GM06990 (cell line): ENCODE measurements at regions not wholly inside any gene's neighbourhood (a gene's known extent, or its start where the extent isn't known, plus 50 kb on each side); places are given as distances from the start of the nearest gene placed in this dataset.

ENCODE experiments used
- DNase-seq: peaks from one replicate; pipeline ENCODE4 v3.0.0-alpha.2; 2011; ENCODE audit not compliant: insufficient read length; ENCODE audit errors: extremely low read depth
- H3K27me3 ChIP-seq: replicated peaks from 2 replicates; pipeline ENCODE4 v1.6.0; 2011; ENCODE audit warnings: low read length; ENCODE audit not compliant: control insufficient read depth, insufficient read depth
- H3K36me3 ChIP-seq: 2 replicates; pipeline ENCODE4 v1.5.1; 2011; ENCODE audit warnings: low read length; ENCODE audit not compliant: control insufficient read depth, insufficient read depth
- H3K4me3 ChIP-seq: replicated peaks from 2 replicates; pipeline ENCODE4 v1.5.1; 2011; ENCODE audit warnings: low read depth, mild to moderate bottlenecking, control low read depth, low read length
- TF ChIP-seq, protein P1 (sequence below): IDR thresholded peaks from 2 replicates; pipeline ENCODE4 v1.5.1; 2011; ENCODE audit warnings: low read length, control low read depth, mild to moderate bottlenecking, inconsistent platforms; ENCODE audit not compliant: insufficient read depth, poor library complexity, severe bottlenecking

DNA sequence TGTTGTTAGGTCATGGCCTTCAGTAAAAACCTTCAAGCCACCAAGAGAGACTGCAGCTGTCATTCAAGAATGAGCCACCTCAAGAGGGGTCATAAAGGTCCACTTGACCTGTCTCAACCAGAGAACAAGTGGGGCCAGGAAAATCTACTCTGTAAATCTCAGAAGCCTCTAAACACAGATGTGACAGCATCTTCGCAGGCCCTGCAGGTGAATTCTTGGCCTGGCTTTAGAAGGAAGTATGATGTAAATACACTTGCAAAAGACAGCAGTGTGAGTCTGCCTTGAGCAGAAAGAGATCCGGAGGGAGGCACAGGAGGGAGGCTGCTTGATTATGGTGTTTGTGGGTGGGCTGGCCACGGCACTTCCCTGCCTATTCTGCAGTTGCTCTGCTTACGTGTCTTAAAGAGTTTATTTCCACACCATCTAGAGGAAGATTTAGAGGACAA lies 1082.9 kb downstream of the UQCRFS1 start:
- TF ChIP-seq, protein P1, sequence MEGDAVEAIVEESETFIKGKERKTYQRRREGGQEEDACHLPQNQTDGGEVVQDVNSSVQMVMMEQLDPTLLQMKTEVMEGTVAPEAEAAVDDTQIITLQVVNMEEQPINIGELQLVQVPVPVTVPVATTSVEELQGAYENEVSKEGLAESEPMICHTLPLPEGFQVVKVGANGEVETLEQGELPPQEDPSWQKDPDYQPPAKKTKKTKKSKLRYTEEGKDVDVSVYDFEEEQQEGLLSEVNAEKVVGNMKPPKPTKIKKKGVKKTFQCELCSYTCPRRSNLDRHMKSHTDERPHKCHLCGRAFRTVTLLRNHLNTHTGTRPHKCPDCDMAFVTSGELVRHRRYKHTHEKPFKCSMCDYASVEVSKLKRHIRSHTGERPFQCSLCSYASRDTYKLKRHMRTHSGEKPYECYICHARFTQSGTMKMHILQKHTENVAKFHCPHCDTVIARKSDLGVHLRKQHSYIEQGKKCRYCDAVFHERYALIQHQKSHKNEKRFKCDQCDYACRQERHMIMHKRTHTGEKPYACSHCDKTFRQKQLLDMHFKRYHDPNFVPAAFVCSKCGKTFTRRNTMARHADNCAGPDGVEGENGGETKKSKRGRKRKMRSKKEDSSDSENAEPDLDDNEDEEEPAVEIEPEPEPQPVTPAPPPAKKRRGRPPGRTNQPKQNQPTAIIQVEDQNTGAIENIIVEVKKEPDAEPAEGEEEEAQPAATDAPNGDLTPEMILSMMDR: no peak
- DNase-seq: no peak
- H3K36me3 ChIP-seq: no peaks in the 10 kb centered on the region
- no peak overlapping the region for H3K4me3 ChIP-seq
- no peaks in the 10 kb centered on the region for H3K27me3 ChIP-seq

DNA sequence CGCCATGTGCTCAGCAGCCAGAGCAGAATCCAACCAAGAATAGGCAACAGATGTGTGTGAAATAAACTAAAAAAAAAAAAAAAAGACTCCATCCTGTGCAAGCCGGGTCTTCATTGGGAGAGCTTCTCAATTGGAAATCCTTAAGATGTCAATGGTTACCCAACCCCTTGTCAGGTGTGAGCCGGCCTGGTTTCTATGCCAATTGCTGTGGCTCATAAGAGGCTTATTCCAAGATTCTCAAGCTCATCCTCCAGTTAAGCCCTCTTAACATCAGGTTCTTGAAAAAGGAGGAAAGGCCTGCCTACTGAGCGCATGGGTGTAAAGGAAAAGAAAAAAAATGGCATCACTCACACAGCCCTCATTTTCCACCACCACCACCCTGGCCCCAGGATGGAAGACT lies 1084.6 kb downstream of the UQCRFS1 start:
- Histone ChIP-seq H3K27me3 (no peaks in the 10 kb centered on the region), H3K4me3 (no peak overlapping the region), H3K36me3 (no peaks in the 10 kb centered on the region)
- DNase-seq: no peak
- TF ChIP-seq, protein P1: no peak

DNA sequence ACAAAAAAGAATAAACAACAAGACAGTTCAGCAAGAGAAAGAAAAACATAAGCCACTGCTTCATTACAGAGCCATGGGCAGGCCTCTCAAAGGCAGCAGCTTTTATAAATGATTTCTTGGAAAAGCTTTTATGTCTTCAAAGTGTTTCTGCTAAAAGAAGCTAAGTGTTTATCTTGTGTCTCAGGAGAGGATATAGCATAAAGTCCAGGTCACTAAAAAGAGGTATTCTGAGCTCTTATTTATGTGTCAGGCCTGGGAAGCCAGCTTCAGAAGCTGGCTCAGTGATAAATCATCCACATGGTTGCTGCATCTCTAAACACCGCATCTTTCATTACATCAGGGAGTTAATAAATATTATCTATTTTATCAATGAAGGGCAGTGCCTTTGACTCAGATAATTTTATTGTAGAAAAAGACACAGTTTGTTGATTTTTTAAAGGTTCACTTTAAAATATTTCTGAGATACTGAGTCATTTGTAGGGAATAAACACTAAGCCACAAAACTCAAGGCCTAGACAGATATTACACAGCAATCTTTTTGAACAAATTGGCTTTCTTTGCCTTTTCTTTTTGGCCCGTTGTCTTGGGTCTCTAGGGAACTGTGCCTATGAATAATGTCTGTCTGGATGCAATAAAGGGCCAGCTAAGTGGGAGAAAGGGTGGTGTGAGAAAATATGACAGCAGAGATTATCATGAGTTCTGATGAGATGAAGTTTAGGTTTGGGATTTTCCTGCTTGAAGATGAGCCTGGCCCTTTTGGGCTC lies 1086.6 kb downstream of the UQCRFS1 start:
- no peak for DNase-seq
- no peaks in the 10 kb centered on the region for H3K27me3 ChIP-seq
- H3K4me3 ChIP-seq: no peak overlapping the region
- H3K36me3 ChIP-seq: no peaks in the 10 kb centered on the region
- TF ChIP-seq, protein P1: no peak

DNA sequence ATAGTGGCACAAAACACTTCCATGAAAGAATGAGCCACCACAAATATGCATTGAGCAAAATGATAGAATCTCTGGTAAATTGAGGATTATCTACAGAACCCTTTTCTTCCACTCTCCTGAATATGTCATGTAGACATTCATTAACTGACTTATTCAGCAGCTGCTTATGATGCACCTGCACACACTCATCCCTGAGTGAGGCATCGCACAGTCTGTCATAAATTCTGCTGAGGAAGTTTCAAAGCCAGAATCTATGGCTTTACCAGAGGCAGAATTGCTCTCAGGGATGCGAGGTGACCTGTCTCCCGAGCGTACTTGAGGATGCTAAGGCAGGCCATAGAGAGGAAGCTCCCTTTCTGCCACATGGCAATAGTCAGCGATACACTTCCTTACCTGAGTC lies 1090.2 kb downstream of the UQCRFS1 start:
- no peak for DNase-seq
- Histone ChIP-seq H3K4me3 (no peak overlapping the region), H3K36me3 (no peaks in the 10 kb centered on the region), H3K27me3 (no peaks in the 10 kb centered on the region)
- TF ChIP-seq, protein P1: no peak

DNA sequence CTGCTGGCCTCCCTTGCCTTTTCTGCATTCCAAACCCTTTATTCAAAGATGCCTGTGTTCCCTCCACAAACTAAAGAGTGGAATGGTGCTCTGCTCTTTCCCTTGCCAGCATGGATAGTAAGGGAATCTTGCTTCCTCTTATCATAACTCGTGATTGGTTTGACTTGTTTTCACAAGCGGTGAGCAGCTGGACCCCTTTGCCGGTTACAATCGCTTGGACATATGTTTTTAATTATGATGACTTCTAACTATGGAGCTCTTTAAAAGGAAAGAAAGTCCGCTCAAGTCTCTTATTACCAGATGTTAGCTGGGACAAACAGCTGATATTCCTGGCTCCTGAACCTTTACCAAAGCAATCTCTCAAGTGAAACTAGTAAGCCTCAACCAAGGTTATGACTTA lies 1094.7 kb downstream of the UQCRFS1 start:
- H3K27me3 ChIP-seq: no peaks in the 10 kb centered on the region
- DNase-seq: no peak
- TF ChIP-seq, protein P1: no peak

More for the DNA sequence above, 1094.7 kb downstream of the UQCRFS1 start:
- no peaks in the 10 kb centered on the region for H3K36me3 ChIP-seq
- no peak overlapping the region for H3K4me3 ChIP-seq
